CD14-positive monocyte (primary cell): ENCODE measurements at regions not wholly inside any gene's neighbourhood (a gene's known extent, or its start where the extent isn't known, plus 50 kb on each side); places are given as distances from the start of the nearest gene placed in this dataset.
A peak's percentile ranks its signal among the peaks of the same experiment; 100 is the strongest.

Experiments used
- DNase-seq, 3 donors: peaks; one replicate each; pipeline ENCODE4 v3.0.0-alpha.2; 2011 to 2022
- H2AFZ ChIP-seq: 2 replicates; pipeline ENCODE4 v1.6.0; 2012; ENCODE audit warnings: mild to moderate bottlenecking, low read depth, low read length, inconsistent platforms; ENCODE audit not compliant: insufficient read depth, poor library complexity, severe bottlenecking
- H3K27ac ChIP-seq, 2 donors: 1 replicate in 1 of 2; 2 replicates in 1 of 2; pipeline ENCODE4 v1.5.1; 2012 to 2013; ENCODE audit warnings: low read length in 2 of 2, control low read depth in 1 of 2, inconsistent platforms in 1 of 2, low read depth in 1 of 2, mild to moderate bottlenecking in 1 of 2
- H3K27me3 ChIP-seq, 2 donors: one replicate each; pipeline versions ENCODE4 v1.6.0 to v1.6.1; 2011 to 2013; ENCODE audit warnings: low read length in 2 of 2; ENCODE audit not compliant: control insufficient read depth in 2 of 2, insufficient read depth in 2 of 2
- H3K36me3 ChIP-seq, 2 donors: replicated peaks in 1 of 2; 1 replicate in 1 of 2; 2 replicates in 1 of 2; pipeline versions ENCODE4 v1.5.1 to v1.6.1; 2012 to 2013; ENCODE audit warnings: low read length in 2 of 2, control low read depth in 1 of 2, inconsistent platforms in 1 of 2, mild to moderate bottlenecking in 1 of 2; ENCODE audit not compliant: insufficient read depth in 2 of 2, control insufficient read depth in 1 of 2
- H3K4me1 ChIP-seq, 2 donors: 1 replicate in 1 of 2; 2 replicates in 1 of 2; pipeline versions ENCODE4 v1.5.1 to v1.6.1; 2012 to 2013; ENCODE audit warnings: low read length in 2 of 2, control low read depth in 1 of 2, inconsistent platforms in 1 of 2, mild to moderate bottlenecking in 1 of 2, moderate library complexity in 1 of 2; ENCODE audit not compliant: insufficient read depth in 2 of 2, control insufficient read depth in 1 of 2
- H3K4me2 ChIP-seq: replicated peaks from 2 replicates; pipeline ENCODE3; 2012; ENCODE audit warnings: low read length, moderate library complexity, mild to moderate bottlenecking; ENCODE audit not compliant: poor library complexity, severe bottlenecking; ENCODE audit errors: extremely low read depth
- H3K4me3 ChIP-seq, 3 experiments: fragments of 200-600 bp in 1 of 3; sonication (generic) in 1 of 3; replicated peaks in 1 of 3; 1 replicate in 2 of 3; 2 replicates in 1 of 3; pipeline ENCODE4 v1.5.1; 2011 to 2013; ENCODE audit warnings: low read length in 3 of 3, mild to moderate bottlenecking in 3 of 3, control low read depth in 2 of 3, low read depth in 2 of 3, inconsistent platforms in 1 of 3, moderate library complexity in 1 of 3
- H3K79me2 ChIP-seq: 2 replicates; pipeline ENCODE4 v1.6.0; 2012; ENCODE audit warnings: mild to moderate bottlenecking, control low read depth, inconsistent platforms, low read length, moderate library complexity; ENCODE audit not compliant: insufficient read depth
- H3K9ac ChIP-seq: 2 replicates; pipeline ENCODE4 v1.6.0; 2017; ENCODE audit warnings: low read length, mild to moderate bottlenecking; ENCODE audit not compliant: insufficient read depth, poor library complexity, severe bottlenecking
- H3K9me3 ChIP-seq, 2 donors: replicated peaks in 1 of 2; 1 replicate in 1 of 2; 2 replicates in 1 of 2; pipeline versions ENCODE4 v1.5.1 to v1.6.1; 2012 to 2013; ENCODE audit warnings: low read length in 2 of 2, control low read depth in 1 of 2; ENCODE audit not compliant: control insufficient read depth in 1 of 2, insufficient read depth in 1 of 2
- H4K20me1 ChIP-seq: 2 replicates; pipeline ENCODE4 v1.6.0; 2012; ENCODE audit warnings: mild to moderate bottlenecking, low read length, control low read depth, moderate library complexity; ENCODE audit not compliant: insufficient read depth
- H3K27ac Mint-ChIP-seq, 7 donors: one replicate each; pipeline ENCODE4 v1.8.0; 2020; ENCODE audit warnings: mild to moderate bottlenecking in 7 of 7, mixed read lengths in 7 of 7, moderate library complexity in 6 of 7, inconsistent platforms in 2 of 7
- H3K27me3 Mint-ChIP-seq, 3 donors: one replicate each; pipeline ENCODE4 v1.8.0; 2021 to 2022; ENCODE audit warnings: low read depth in 3 of 3, mild to moderate bottlenecking in 3 of 3, mixed read lengths in 3 of 3, moderate library complexity in 3 of 3, inconsistent platforms in 1 of 3
- H3K36me3 Mint-ChIP-seq, 2 donors: one replicate each; pipeline ENCODE4 v1.8.0; 2020; ENCODE audit warnings: mixed read lengths in 2 of 2, inconsistent platforms in 1 of 2, mild to moderate bottlenecking in 1 of 2
- H3K4me1 Mint-ChIP-seq: one replicate; pipeline ENCODE4 v1.8.0; 2020; ENCODE audit warnings: mild to moderate bottlenecking, mixed read lengths
- H3K4me3 Mint-ChIP-seq, 2 donors: one replicate each; pipeline ENCODE4 v1.8.0; 2020; ENCODE audit warnings: mild to moderate bottlenecking in 2 of 2, mixed read lengths in 2 of 2, moderate library complexity in 1 of 2
- H3K9me3 Mint-ChIP-seq, 7 donors: one replicate each; pipeline ENCODE4 v1.8.0; 2020 to 2022; ENCODE audit warnings: mixed read lengths in 7 of 7, mild to moderate bottlenecking in 6 of 7, moderate library complexity in 6 of 7, inconsistent platforms in 2 of 7
- WGBS: methylation state at CpG from one replicate; pipeline ENCODE4 v1.1.5; 2013; ENCODE audit warnings: missing lambda C conversion rate; ENCODE audit not compliant: insufficient coverage; 5-methylcytosine and 5-hydroxymethylcytosine counted together
- intact Hi-C, 2 donors: fragments of 100-400 bp; cut with micrococcal nuclease; formaldehyde crosslinking; loops; one replicate each; pipeline versions ENCODE4 v1.15.0 to v1.15.1; 2023
- TF ChIP-seq, protein P1 (sequence below): fragments of 200-600 bp; IDR thresholded peaks from one replicate; pipeline ENCODE4 v1.8.0; 2022; ENCODE audit warnings: antibody characterized with exemption, mild to moderate bottlenecking

DNA sequence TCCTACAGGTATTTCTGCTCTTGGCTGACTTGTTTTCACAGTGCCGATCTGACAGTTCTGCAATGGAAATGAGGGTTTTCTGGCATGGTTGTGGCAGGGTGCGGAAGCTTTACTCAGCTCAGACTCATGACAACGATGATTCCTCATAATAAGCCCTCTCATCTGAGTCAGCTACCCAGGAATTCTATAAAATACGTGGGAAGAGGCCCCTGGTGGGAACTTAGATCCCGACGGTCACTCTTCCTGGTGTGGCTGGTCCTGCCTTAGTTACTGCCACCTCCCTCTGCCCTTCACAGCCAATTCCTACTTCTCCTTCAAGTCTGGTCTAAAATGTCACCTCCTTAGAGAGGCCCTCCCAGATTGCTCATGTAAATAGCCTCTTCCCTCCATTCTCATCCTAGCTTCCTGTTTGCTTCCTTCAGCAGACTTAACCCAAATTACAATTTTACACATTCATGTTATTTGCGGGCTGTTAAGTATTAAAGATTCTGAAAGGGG is 104.2 kb upstream of the MAP1LC3B2 start:
- Histone ChIP-seq H3K4me2 (no peak overlapping the region), H3K4me3 (no peak overlapping the region), H3K27ac (peak overlapping the region in 1 of 2 donors; percentile 63), H3K9me3 (no peaks in the 10 kb centered on the region), H3K9ac (no peak overlapping the region), H3K27me3 (no peaks in the 10 kb centered on the region), H2AFZ (no peak overlapping the region), H3K4me1 (peaks cover 6% of the 10 kb centered on the region in 2 donors), H4K20me1 (no peaks in the 10 kb centered on the region), H3K36me3 (no peaks in the 10 kb centered on the region), H3K79me2 (no peaks in the 10 kb centered on the region)
- 80% methylated on average over 4 of the region's 7 CpGs for WGBS
- intact Hi-C loops, result no loop called here
- peaks cover 21% of the 10 kb centered on the region for H3K4me1 Mint-ChIP-seq
- TF ChIP-seq, protein P1, sequence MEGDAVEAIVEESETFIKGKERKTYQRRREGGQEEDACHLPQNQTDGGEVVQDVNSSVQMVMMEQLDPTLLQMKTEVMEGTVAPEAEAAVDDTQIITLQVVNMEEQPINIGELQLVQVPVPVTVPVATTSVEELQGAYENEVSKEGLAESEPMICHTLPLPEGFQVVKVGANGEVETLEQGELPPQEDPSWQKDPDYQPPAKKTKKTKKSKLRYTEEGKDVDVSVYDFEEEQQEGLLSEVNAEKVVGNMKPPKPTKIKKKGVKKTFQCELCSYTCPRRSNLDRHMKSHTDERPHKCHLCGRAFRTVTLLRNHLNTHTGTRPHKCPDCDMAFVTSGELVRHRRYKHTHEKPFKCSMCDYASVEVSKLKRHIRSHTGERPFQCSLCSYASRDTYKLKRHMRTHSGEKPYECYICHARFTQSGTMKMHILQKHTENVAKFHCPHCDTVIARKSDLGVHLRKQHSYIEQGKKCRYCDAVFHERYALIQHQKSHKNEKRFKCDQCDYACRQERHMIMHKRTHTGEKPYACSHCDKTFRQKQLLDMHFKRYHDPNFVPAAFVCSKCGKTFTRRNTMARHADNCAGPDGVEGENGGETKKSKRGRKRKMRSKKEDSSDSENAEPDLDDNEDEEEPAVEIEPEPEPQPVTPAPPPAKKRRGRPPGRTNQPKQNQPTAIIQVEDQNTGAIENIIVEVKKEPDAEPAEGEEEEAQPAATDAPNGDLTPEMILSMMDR, result no peak
- peaks cover 0 to 3% of the 10 kb centered on the region in 2 donors for H3K36me3 Mint-ChIP-seq
- DNase-seq, result peak in 2 of 3 donors; percentile 41 to 46
- H3K9me3 Mint-ChIP-seq, result peaks cover 0 to 2% (median 0%) of the 10 kb centered on the region in 7 donors
- H3K4me3 Mint-ChIP-seq, result peak overlapping the region in 1 of 2 donors; percentile 39
- H3K27me3 Mint-ChIP-seq, result peaks cover 2 to 16% (median 11%) of the 10 kb centered on the region in 3 donors
- peak overlapping the region; percentile 59 to 89 (median 84) for H3K27ac Mint-ChIP-seq

DNA sequence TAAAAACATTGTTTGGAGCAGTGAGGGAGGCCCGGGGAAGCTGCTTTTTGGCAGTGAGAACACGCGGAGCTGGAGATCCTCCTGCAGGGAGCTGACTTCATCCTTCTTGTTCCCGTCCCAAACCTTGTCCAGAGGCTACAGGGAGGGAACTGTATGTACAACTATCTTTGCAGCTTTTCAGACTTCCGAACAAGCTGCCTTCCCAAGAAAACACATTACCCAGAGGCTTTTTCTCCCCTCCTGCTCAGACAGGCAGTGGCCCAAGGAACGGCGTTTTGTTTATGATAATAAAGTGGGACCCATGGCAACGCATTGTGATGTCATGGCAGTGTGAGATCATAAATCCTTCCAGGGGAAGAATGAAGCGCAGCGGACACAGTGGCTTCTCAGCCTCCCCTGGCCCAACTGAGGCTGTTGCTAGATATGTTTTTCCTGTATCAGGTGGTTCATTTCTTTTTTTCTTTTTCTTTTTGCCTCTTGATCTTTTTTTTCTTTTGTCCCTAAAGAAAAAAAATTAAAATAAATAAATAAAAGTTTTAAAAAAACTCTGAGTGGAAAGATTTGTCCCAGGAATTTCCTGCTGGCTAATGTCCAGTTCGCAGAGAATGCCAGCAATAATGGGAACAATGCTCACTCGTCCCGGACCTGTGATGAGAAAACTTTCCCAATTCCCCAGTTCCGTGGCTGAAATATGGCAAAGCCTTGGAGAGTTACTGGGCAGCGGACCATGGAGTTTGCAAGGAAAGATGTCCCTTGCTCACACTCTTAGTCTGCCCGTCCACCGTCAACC is 103.4 kb upstream of the MAP1LC3B2 start:
- peaks cover 6% of the 10 kb centered on the region in 2 donors for H3K4me1 ChIP-seq
- H3K4me2 ChIP-seq, result no peak overlapping the region
- H3K27me3 ChIP-seq, result no peaks in the 10 kb centered on the region
- H4K20me1 ChIP-seq, result no peaks in the 10 kb centered on the region
- peak overlapping the region; percentile 59 to 89 (median 84) for H3K27ac Mint-ChIP-seq
- TF ChIP-seq, protein P1, result no peak
- peak overlapping the region in 1 of 2 donors; percentile 63 for H3K27ac ChIP-seq
- H3K4me1 Mint-ChIP-seq, result peaks cover 21% of the 10 kb centered on the region
- no peaks in the 10 kb centered on the region for H3K36me3 ChIP-seq
- peaks cover 0 to 2% (median 0%) of the 10 kb centered on the region in 7 donors for H3K9me3 Mint-ChIP-seq
- H3K36me3 Mint-ChIP-seq, result peaks cover 0 to 3% of the 10 kb centered on the region in 2 donors
- intact Hi-C loops, result no loop called here
- 64% methylated on average over 11 of the region's 17 CpGs for WGBS
- no peak overlapping the region for H3K4me3 ChIP-seq
- peaks cover 2 to 16% (median 11%) of the 10 kb centered on the region in 3 donors for H3K27me3 Mint-ChIP-seq
- no peaks in the 10 kb centered on the region for H3K79me2 ChIP-seq
- DNase-seq, result peak; percentile 76 to 86 (median 84)
- H3K9ac ChIP-seq, result no peak overlapping the region
- H2AFZ ChIP-seq, result no peak overlapping the region
- no peaks in the 10 kb centered on the region for H3K9me3 ChIP-seq
- peak overlapping the region in 1 of 2 donors; percentile 39 for H3K4me3 Mint-ChIP-seq
